Colonic mucosa (tissue), 4 donors: ENCODE measurements at regions not wholly inside any gene's neighbourhood (a gene's known extent, or its start where the extent isn't known, plus 50 kb on each side); places are given as distances from the start of the nearest gene placed in this dataset.

ENCODE experiments used
- DNase-seq: peaks from one replicate; pipeline ENCODE4 v3.0.0-alpha.2; 2020
- H3K27ac ChIP-seq: fragments of 200-600 bp; one replicate; pipeline ENCODE4 v1.8.0; 2021
- H3K27me3 ChIP-seq: fragments of 200-600 bp; one replicate; pipeline ENCODE4 v1.8.0; 2021
- H3K36me3 ChIP-seq: fragments of 200-600 bp; one replicate; pipeline ENCODE4 v1.8.0; 2021
- H3K4me1 ChIP-seq: fragments of 200-600 bp; one replicate; pipeline ENCODE4 v1.8.0; 2021; ENCODE audit warnings: mild to moderate bottlenecking
- H3K4me3 ChIP-seq: fragments of 200-600 bp; one replicate; pipeline ENCODE4 v1.8.0; 2021
- H3K9ac ChIP-seq, 2 donors: one replicate each; pipeline ENCODE4 v1.7.0; 2013; ENCODE audit warnings: control low read depth in 2 of 2, low read depth in 2 of 2, low read length in 2 of 2
- H3K9me3 ChIP-seq: fragments of 200-600 bp; one replicate; pipeline ENCODE4 v1.8.0; 2021
- CTCF ChIP-seq: fragments of 200-600 bp; IDR thresholded peaks from one replicate; pipeline ENCODE4 v1.8.0; 2022; ENCODE audit warnings: antibody characterized with exemption, mild to moderate bottlenecking
- intact Hi-C: fragments of 100-400 bp; cut with DNase I; formaldehyde crosslinking; loops from one replicate; pipeline ENCODE4 v1.14.1; 2022
- donor health status: healthy.
- donor health status: DM: no; HTN: no; CAD: no.
- donor health status: DM: no; HTN: no; CAD: no.

- DNase-seq, result no peak
- Histone ChIP-seq H3K36me3 (no peaks in the 10 kb centered on the region), H3K4me3 (no peak overlapping the region), H3K9ac (no peak overlapping the region), H3K9me3 (no peaks in the 10 kb centered on the region), H3K27ac (no peak overlapping the region), H3K4me1 (no peaks in the 10 kb centered on the region), H3K27me3 (no peaks in the 10 kb centered on the region)
- TF ChIP-seq CTCF, result no peak
- intact Hi-C loops, result no loop called here
These were observed 210.8 kb downstream of the RFC3 start for GRCh38 chr13:34028496-34029442.

- H3K27me3 ChIP-seq, result no peaks in the 10 kb centered on the region
- intact Hi-C loops, result no loop called here
- H3K27ac ChIP-seq, result no peak overlapping the region
- no peaks in the 10 kb centered on the region for H3K9me3 ChIP-seq
- no peak for TF ChIP-seq CTCF
- H3K36me3 ChIP-seq, result no peaks in the 10 kb centered on the region
- H3K9ac ChIP-seq, result no peak overlapping the region
- H3K4me1 ChIP-seq, result no peaks in the 10 kb centered on the region
- DNase-seq, result no peak
- H3K4me3 ChIP-seq, result no peak overlapping the region
These were observed 212.8 kb downstream of the RFC3 start for GRCh38 chr13:34030782-34031181.

- Histone ChIP-seq H3K4me1 (no peaks in the 10 kb centered on the region), H3K27ac (no peak overlapping the region), H3K27me3 (no peaks in the 10 kb centered on the region), H3K4me3 (no peak overlapping the region), H3K36me3 (no peaks in the 10 kb centered on the region), H3K9ac (no peak overlapping the region), H3K9me3 (no peaks in the 10 kb centered on the region)
- TF ChIP-seq CTCF, result no peak
- no peak for DNase-seq
- intact Hi-C loops, result no loop called here
These were observed 213.7 kb downstream of the RFC3 start for GRCh38 chr13:34031610-34032009.

- Histone ChIP-seq H3K4me3 (no peak overlapping the region), H3K4me1 (no peaks in the 10 kb centered on the region), H3K9ac (no peak overlapping the region), H3K27ac (no peak overlapping the region), H3K27me3 (no peaks in the 10 kb centered on the region), H3K36me3 (no peaks in the 10 kb centered on the region), H3K9me3 (no peaks in the 10 kb centered on the region)
- TF ChIP-seq CTCF, result no peak
- intact Hi-C loops, result no loop called here
- DNase-seq, result no peak
These were observed 216.5 kb downstream of the RFC3 start for GRCh38 chr13:34034411-34034810.

- no peaks in the 10 kb centered on the region for H3K9me3 ChIP-seq
- no peak for DNase-seq
- no peak overlapping the region for H3K27ac ChIP-seq
- H3K4me3 ChIP-seq, result no peak overlapping the region
- H3K9ac ChIP-seq, result no peak overlapping the region
- intact Hi-C loops, result no loop called here
- no peaks in the 10 kb centered on the region for H3K4me1 ChIP-seq
- TF ChIP-seq CTCF, result no peak
- no peaks in the 10 kb centered on the region for H3K36me3 ChIP-seq
- H3K27me3 ChIP-seq, result no peaks in the 10 kb centered on the region
These were observed 217.2 kb downstream of the RFC3 start for GRCh38 chr13:34035178-34035577.
